ENCODE measurements at regions not wholly inside any gene's neighbourhood (a gene's known extent, or its start where the extent isn't known, plus 50 kb on each side); places are given as distances from the start of the nearest gene placed in this dataset.

- intact Hi-C loops (cut with DNase I), result no loop called here
- peak in 2 of 42 donors; percentile 8 to 20 for DNase-seq
Observed at GRCh38 chr1:30328401-30329262, 394.8 kb downstream of the MATN1 start.

- intact Hi-C loops (cut with DNase I), result no loop called here
- peak in 1 of 42 donors; percentile 15 for DNase-seq
Observed at GRCh38 chr1:30328100-30328370, 395.4 kb downstream of the MATN1 start.

GRCh38 chr1:30327370-30328099 lies 395.9 kb downstream of the MATN1 start:
- intact Hi-C loops (cut with DNase I), result no loop called here
- peak in 2 of 42 donors; percentile 9 to 27 for DNase-seq

- intact Hi-C loops (cut with DNase I), result no loop called here
- peak in 2 of 42 donors; percentile 15 to 26 for DNase-seq
Observed at GRCh38 chr1:30325999-30326398, 397.4 kb downstream of the MATN1 start.

GRCh38 chr1:30325085-30325935 lies 398.1 kb downstream of the MATN1 start:
- peak in 2 of 42 donors; percentile 24 to 27 for DNase-seq
- intact Hi-C loops (cut with DNase I), result no loop called here

- intact Hi-C loops (cut with DNase I), result no loop called here
- DNase-seq, result peak in 2 of 42 donors; percentile 19 to 24
Observed at GRCh38 chr1:30324251-30325084, 398.9 kb downstream of the MATN1 start.

- intact Hi-C loops (cut with DNase I), result no loop called here
- peak in 38 of 42 donors; percentile 19 to 88 (median 56) for DNase-seq
Observed at GRCh38 chr1:30323841-30324240, 399.5 kb downstream of the MATN1 start.

GRCh38 chr1:30323352-30323751 lies 400.0 kb downstream of the MATN1 start:
- peak in 2 of 42 donors; percentile 14 to 21 for DNase-seq
- intact Hi-C loops (cut with DNase I), result no loop called here

GRCh38 chr1:30322859-30323257 lies 400.5 kb downstream of the MATN1 start:
- intact Hi-C loops (cut with DNase I), result no loop called here
- peak in 2 of 42 donors; percentile 31 to 34 for DNase-seq

GRCh38 chr1:30321996-30322858 lies 401.2 kb downstream of the MATN1 start:
- peak in 2 of 42 donors; percentile 16 to 32 for DNase-seq
- intact Hi-C loops (cut with DNase I), result no loop called here

GRCh38 chr1:30321246-30321910 lies 402.0 kb downstream of the MATN1 start:
- peak in 13 of 42 donors; percentile 9 to 64 (median 42) for DNase-seq

GRCh38 chr1:30320581-30320890 lies 402.8 kb downstream of the MATN1 start:
- intact Hi-C loops (cut with DNase I), result no loop called here
- peak in 3 of 42 donors; percentile 21 to 40 (median 34) for DNase-seq

More at GRCh38 chr1:30321246-30321910, 402.0 kb downstream of the MATN1 start:
- intact Hi-C loops (cut with DNase I), result no loop called here

- DNase-seq, result peak in 3 of 42 donors; percentile 21 to 26 (median 24)
- intact Hi-C loops (cut with DNase I), result no loop called here
Observed at GRCh38 chr1:30319765-30320580, 403.4 kb downstream of the MATN1 start.

- peak in 2 of 42 donors; percentile 28 to 39 for DNase-seq
Observed at GRCh38 chr1:30318864-30319718, 404.3 kb downstream of the MATN1 start.

GRCh38 chr1:30318413-30318812 lies 405.0 kb downstream of the MATN1 start:
- DNase-seq, result peak in 6 of 42 donors; percentile 34 to 59 (median 38)
- intact Hi-C loops (cut with DNase I), result no loop called here

More at GRCh38 chr1:30318864-30319718, 404.3 kb downstream of the MATN1 start:
- intact Hi-C loops (cut with DNase I), result no loop called here

Data from head of caudate nucleus (tissue), 42 donors.